ENCODE measurements at regions not wholly inside any gene's neighbourhood (a gene's known extent, or its start where the extent isn't known, plus 50 kb on each side); places are given as distances from the start of the nearest gene placed in this dataset.

- Histone ChIP-seq H3K79me1 (ENCODE audit: low read depth, low read length) (no peaks in the 10 kb centered on the region), H3K27ac (ENCODE audit: low read depth, low read length) (no peak overlapping the region), H3K14ac (ENCODE audit: insufficient read length) (no peak overlapping the region), H3K23ac (ENCODE audit: insufficient read length) (no peak overlapping the region), H2AK5ac (ENCODE audit: low read depth, low read length) (no peak overlapping the region), H3K9ac (replicated peaks in 1 of 4; ENCODE audit: extremely low read depth in 1 of 4, low read depth in 3 of 4, low read length in 3 of 4) (no peak overlapping the region), H3K4me2 (ENCODE audit: insufficient read depth in 1 of 2, low read depth in 2 of 2, low read length in 2 of 2) (no peak overlapping the region), H3K4me3 (ENCODE audit: extremely low read depth in 1 of 4, insufficient read depth in 2 of 4, low read depth in 3 of 4, low read length in 4 of 4) (no peak overlapping the region), H3K79me2 (ENCODE audit: control insufficient read depth in 1 of 2, insufficient read depth in 2 of 2, low read length in 2 of 2) (no peaks in the 10 kb centered on the region), H2AFZ (ENCODE audit: low read length) (no peak overlapping the region), H2BK120ac (replicated peaks; ENCODE audit: low read depth, low read length) (no peak overlapping the region), H3K23me2 (ENCODE audit: low read depth, low read length) (no peaks in the 10 kb centered on the region), H4K5ac (ENCODE audit: insufficient read length, low read depth, low read length) (no peak overlapping the region), H3K9me3 (ENCODE audit: insufficient read depth in 2 of 2, low read depth in 1 of 2, low read length in 1 of 2) (no peaks in the 10 kb centered on the region), H2BK5ac (ENCODE audit: low read depth, low read length) (no peak overlapping the region), H3K4ac (replicated peaks; ENCODE audit: insufficient read length, low read depth, low read length) (no peak overlapping the region), H4K91ac (replicated peaks; ENCODE audit: insufficient read length, low read length) (no peak overlapping the region), H4K20me1 (replicated peaks in 1 of 2; ENCODE audit: control insufficient read depth in 1 of 2, insufficient read depth in 2 of 2, low read length in 2 of 2) (no peaks in the 10 kb centered on the region), H3K27me3 (replicated peaks in 1 of 4; ENCODE audit: control insufficient read depth in 3 of 4, extremely low read depth in 1 of 4, insufficient read depth in 3 of 4, low read length in 3 of 4) (no peaks in the 10 kb centered on the region), H2BK20ac (ENCODE audit: low read length) (no peak overlapping the region), H2BK12ac (ENCODE audit: low read depth, low read length) (no peak overlapping the region), H2BK15ac (ENCODE audit: low read length) (no peak overlapping the region), H3K56ac (replicated peaks; ENCODE audit: insufficient read length, low read depth, low read length) (no peak overlapping the region), H4K8ac (ENCODE audit: extremely low read depth, insufficient read depth, low read length) (no peak overlapping the region), H3K4me1 (replicated peaks in 1 of 4; ENCODE audit: control insufficient read depth in 3 of 4, insufficient read depth in 4 of 4, low read length in 3 of 4) (no peaks in the 10 kb centered on the region), H3K18ac (ENCODE audit: extremely low read depth, low read length) (no peak overlapping the region), H3K36me3 (ENCODE audit: control insufficient read depth in 2 of 4, insufficient read depth in 4 of 4, low read length in 3 of 4) (no peaks in the 10 kb centered on the region)
- WGBS, 2 experiments (ENCODE audit: extremely low coverage in 1 of 2, insufficient coverage in 1 of 2, insufficient read length in 1 of 2, insufficient replicate concordance in 2 of 2, low coverage in 1 of 2, low lambda C conversion rate in 2 of 2, missing lambda C conversion rate in 1 of 2), result 90% methylated on average over 1 of the region's 1 CpG; no CpG with 5 or more reads in 1 of the 2 experiments
- FAIRE-seq (no peak), DNase-seq (ENCODE audit: low read depth in 1 of 2, low spot score in 2 of 2) (no peak)
- CTCF ChIA-PET (ENCODE audit: partially characterized antibody), result no interaction called here
- POLR2A ChIA-PET (ENCODE audit: partially characterized antibody), result no interaction called here
- TF ChIP-seq CEBPB (IDR thresholded peaks at IDR 0.05; ENCODE audit: low read depth, low read length), result no peak
- TF ChIP-seq RAD21 (IDR thresholded peaks at IDR 0.05 in 1 of 2, conservative IDR thresholded peaks at IDR 0.05 in 1 of 2; ENCODE audit: low read depth in 2 of 2, low read length in 2 of 2), result no peak
- no peak for TF ChIP-seq POLR2A (IDR thresholded peaks at IDR 0.05; ENCODE audit: control extremely low read depth in 1 of 2, low read depth in 2 of 2, low read length in 2 of 2)
- no peak for TF ChIP-seq YY1 (IDR thresholded peaks at IDR 0.05; ENCODE audit: low read depth, low read length)
- TF ChIP-seq ATF3 (IDR thresholded peaks at IDR 0.05; ENCODE audit: insufficient read depth, low read depth, low read length), result no peak
- no peak for TF ChIP-seq SAP30 (IDR thresholded peaks at IDR 0.05; ENCODE audit: insufficient read depth, insufficient replicate concordance, low read length)
- no peak for TF ChIP-seq KDM1A (IDR thresholded peaks at IDR 0.05; ENCODE audit: borderline replicate concordance, low read length)
- TF ChIP-seq RNF2 (IDR thresholded peaks at IDR 0.05; ENCODE audit: borderline replicate concordance, low read depth, low read length, missing control alignments, poor library complexity, severe bottlenecking), result no peak
- TF ChIP-seq KDM4A (IDR thresholded peaks at IDR 0.05; ENCODE audit: low read depth, low read length, severe bottlenecking), result no peak
- TF ChIP-seq SIN3A (conservative IDR thresholded peaks at IDR 0.05 in 1 of 2, IDR thresholded peaks at IDR 0.05 in 1 of 2; ENCODE audit: low read depth in 1 of 2, low read length in 2 of 2), result no peak
- no peak for TF ChIP-seq TEAD4 (IDR thresholded peaks at IDR 0.05; ENCODE audit: low read depth, low read length)
- no peak for TF ChIP-seq CREB1 (IDR thresholded peaks at IDR 0.05)
- TF ChIP-seq BRCA1 (IDR thresholded peaks at IDR 0.05; ENCODE audit: low read depth, low read length), result no peak
Observed at GRCh38 chr7:136198168-136198567, 221.0 kb upstream of the MTPN start.
